K562 (cell line): ENCODE measurements at regions not wholly inside any gene's neighbourhood (a gene's known extent, or its start where the extent isn't known, plus 50 kb on each side); places are given as distances from the start of the nearest gene placed in this dataset.
A peak's percentile ranks its signal among the peaks of the same experiment; 100 is the strongest.

Experiments used
- ATAC-seq: fragments of 200-7000 bp; cut with Tn5 transposase; 3 replicates; pipeline ENCODE4 v1.9.1; 2020; ENCODE audit warnings: moderate library complexity
- BruUV-seq: library from RNA; stranded (reverse); fragments of 400-500 nt; replicated peaks from 2 replicates; lab custom pipeline; 2021; lab: Mats Ljungman, UMichigan
- CTCF ChIA-PET: fragments of 300-600 bp; formaldehyde crosslinking; extraction: SDS; loops from one replicate; lab custom pipeline; 2021; ENCODE audit warnings: low intra/inter-chr PET ratio; lab: Yijun Ruan, JAX
- POLR2A ChIA-PET: fragments of 300-600, 350-650 bp; sonication (Branson Sonifier 250); formaldehyde crosslinking; extraction: SDS; loops from one replicate; lab custom pipeline; 2021; ENCODE audit warnings: antibody characterized with exemption, inconsistent platforms; lab: Yijun Ruan, JAX
- DNase-seq, 4 experiments: peaks; one replicate each; pipeline versions ENCODE4 v3.0.0 to v3.0.0-alpha.2; 2011 to 2018; ENCODE audit warnings: low spot score in 3 of 4, mixed read lengths in 3 of 4; ENCODE audit errors: extremely low read depth in 1 of 4
- FAIRE-seq: peaks from 2 replicates; lab custom pipeline; 2011; peaks lifted over from hg19 to GRCh38; lab: Jason Lieb, UNC
- H2AFZ ChIP-seq: 2 replicates; pipeline ENCODE4 v1.6.0; 2011; ENCODE audit warnings: low read depth, low read length, control low read depth, inconsistent platforms
- H3K27ac ChIP-seq: fragments of 200-600 bp; 3 replicates; pipeline ENCODE4 v1.8.0; 2011; ENCODE audit warnings: low read depth, mild to moderate bottlenecking, control low read depth, inconsistent platforms, low read length, moderate library complexity, mixed read lengths; ENCODE audit errors: extremely low read depth
- H3K27me3 ChIP-seq, 2 experiments: fragments of 300-600 bp in 1 of 2; 2 replicates in 1 of 2; 3 replicates in 1 of 2; pipeline versions ENCODE4 v1.6.0 to v1.8.0; 2011; ENCODE audit warnings: inconsistent platforms in 2 of 2, low read length in 2 of 2, mild to moderate bottlenecking in 1 of 2, mixed read lengths in 1 of 2, moderate library complexity in 1 of 2; ENCODE audit not compliant: control insufficient read depth in 2 of 2, insufficient read depth in 2 of 2
- H3K36me3 ChIP-seq: fragments of 300-600 bp; 3 replicates; pipeline ENCODE4 v1.8.0; 2011; ENCODE audit warnings: mild to moderate bottlenecking, low read length, inconsistent platforms; ENCODE audit not compliant: control insufficient read depth, insufficient read depth
- H3K4me1 ChIP-seq, 2 experiments: fragments of 200-600 bp in 1 of 2; replicated peaks in 1 of 2; 2 replicates in 1 of 2; 3 replicates in 1 of 2; pipeline versions ENCODE4 v1.5.1 to v1.8.0; 2011; ENCODE audit warnings: inconsistent platforms in 2 of 2, low read length in 2 of 2, mild to moderate bottlenecking in 1 of 2, mixed read lengths in 1 of 2, moderate library complexity in 1 of 2; ENCODE audit not compliant: control insufficient read depth in 2 of 2, insufficient read depth in 2 of 2
- H3K4me2 ChIP-seq: 2 replicates; pipeline ENCODE4 v1.6.1; 2011; ENCODE audit warnings: low read length, control low read depth, inconsistent platforms, mixed read lengths; ENCODE audit not compliant: insufficient read depth
- H3K4me3 ChIP-seq: fragments of 200-600 bp; sonication (generic), shearing (Covaris generic); 2 replicates; pipeline ENCODE4 v1.5.1; 2016; ENCODE audit warnings: control low read depth, inconsistent platforms
- H3K79me2 ChIP-seq: fragments of 200-600 bp; 3 replicates; pipeline ENCODE4 v1.8.0; 2011; ENCODE audit warnings: low read length, inconsistent platforms; ENCODE audit not compliant: control insufficient read depth, insufficient read depth
- H3K9ac ChIP-seq, 2 experiments: 2 replicates each; pipeline versions ENCODE4 v1.6.0 to v1.6.1; 2011; ENCODE audit warnings: low read depth in 2 of 2, low read length in 2 of 2, control low read depth in 1 of 2, inconsistent platforms in 1 of 2, mild to moderate bottlenecking in 1 of 2, mixed read lengths in 1 of 2; ENCODE audit not compliant: insufficient read depth in 1 of 2
- H3K9me1 ChIP-seq: one replicate; pipeline ENCODE4 v1.6.0; 2011; ENCODE audit warnings: inconsistent platforms, mild to moderate bottlenecking, low read length, moderate library complexity; ENCODE audit not compliant: control insufficient read depth, insufficient read depth
- H3K9me3 ChIP-seq: replicated peaks from 2 replicates; pipeline ENCODE4 v1.5.1; 2011; ENCODE audit warnings: low read depth, low read length, inconsistent platforms; ENCODE audit not compliant: control insufficient read depth, insufficient read depth
- H4K20me1 ChIP-seq: replicated peaks from 2 replicates; pipeline ENCODE4 v1.6.1; 2011; ENCODE audit warnings: low read length, inconsistent platforms, mixed read lengths; ENCODE audit not compliant: control insufficient read depth, insufficient read depth
- CC2D1A ChIP-seq: fragments of 450-650 bp; IDR thresholded peaks from 2 replicates; pipeline ENCODE4 v1.6.1; 2017; ENCODE audit warnings: mild to moderate bottlenecking
- GABPA ChIP-seq: fragments of 200-800 bp; sonication (Bioruptor generic); conservative IDR thresholded peaks from 2 replicates; pipeline ENCODE4 v1.6.1; 2016; ENCODE audit warnings: low read depth, missing genetic modification characterization, missing compliant biosample characterization
- TFE3 ChIP-seq: fragments of 450-650 bp; formaldehyde crosslinking; IDR thresholded peaks from 2 replicates; pipeline ENCODE4 v1.4.0; 2020; ENCODE audit warnings: mild to moderate bottlenecking, mixed read lengths
- VEZF1 ChIP-seq: fragments of 200-800 bp; sonication (Bioruptor generic); IDR thresholded peaks from 2 replicates; pipeline ENCODE4 v1.6.1; 2017; ENCODE audit warnings: missing genetic modification characterization, missing compliant biosample characterization
- WGBS: fragments of 100-300 bp; shearing (Covaris generic); methylation state at CpG from one replicate; pipeline ENCODE4 v1.1.6; 2016; ENCODE audit warnings: low coverage, mixed read lengths; ENCODE audit not compliant: insufficient coverage; ENCODE audit errors: missing lambda C conversion rate; 5-methylcytosine and 5-hydroxymethylcytosine counted together
- in situ Hi-C: fragments of 300-500 bp; cut with MboI; formaldehyde crosslinking; loops from 4 replicates; pipeline ENCODE4 v1.15.0; 2018; ENCODE audit warnings: inconsistent platforms, mixed read lengths
- intact Hi-C: fragments of 100-400 bp; cut with micrococcal nuclease; formaldehyde crosslinking; loops from 2 replicates; pipeline ENCODE4 v1.14.2; 2022

DNA sequence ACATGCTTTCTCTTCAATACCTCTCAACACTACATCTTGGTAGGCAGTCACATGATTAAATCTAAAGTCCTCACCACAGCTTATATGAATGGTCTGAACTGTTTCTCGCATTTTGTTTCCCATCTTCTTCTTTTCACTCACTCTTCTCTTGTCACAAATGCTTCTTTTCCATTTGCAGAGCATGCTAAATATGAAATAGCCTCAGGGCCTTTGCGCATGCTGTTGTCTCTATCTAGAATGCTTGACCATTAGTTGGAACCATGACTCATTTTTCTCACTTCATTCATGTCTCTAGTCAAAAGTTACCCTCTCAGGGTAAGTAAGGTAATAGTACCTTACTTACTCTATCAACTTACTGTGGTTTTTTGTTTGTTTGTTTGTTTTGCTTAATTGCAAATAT, 239.7 kb downstream of the PTPRC start:
- peak; percentile 57 for TF ChIP-seq TFE3 (CRISPR knock-in tag)
- no peak for TF ChIP-seq GABPA
- Histone ChIP-seq H3K27ac (no peak overlapping the region), H3K4me1 (no peaks in the 10 kb centered on the region), H3K27me3 (no peaks in the 10 kb centered on the region), H3K4me3 (no peak overlapping the region), H3K36me3 (no peaks in the 10 kb centered on the region), H4K20me1 (no peaks in the 10 kb centered on the region), H3K79me2 (no peaks in the 10 kb centered on the region), H3K4me2 (no peak overlapping the region), H3K9ac (no peak overlapping the region), H3K9me1 (no peaks in the 10 kb centered on the region), H2AFZ (no peak overlapping the region), H3K9me3 (no peaks in the 10 kb centered on the region; the same call in 1 of the 2 replicates)
- WGBS: 7% methylated on average over 2 of the region's 2 CpGs
- intact Hi-C loops (no loop called here), in situ Hi-C loops (no loop called here)
- no peak for DNase-seq
- POLR2A ChIA-PET: no interaction called here
- no peak for FAIRE-seq
- ATAC-seq: no peak
- no TSS peak for BruUV-seq
- CTCF ChIA-PET: no interaction called here

GRCh38 chr1:198879711-198880306, 241.0 kb downstream of the PTPRC start:
- no peak for DNase-seq
- Histone ChIP-seq H3K9ac (no peak overlapping the region), H2AFZ (no peak overlapping the region), H3K9me1 (no peaks in the 10 kb centered on the region), H3K79me2 (no peaks in the 10 kb centered on the region), H3K4me3 (no peak overlapping the region), H3K36me3 (no peaks in the 10 kb centered on the region), H3K27me3 (no peaks in the 10 kb centered on the region), H3K9me3 (no peaks in the 10 kb centered on the region; the same call in 1 of the 2 replicates), H3K4me1 (no peaks in the 10 kb centered on the region), H3K4me2 (no peak overlapping the region), H4K20me1 (no peaks in the 10 kb centered on the region), H3K27ac (no peak overlapping the region)
- ChIA-PET POLR2A (no interaction called here), CTCF (no interaction called here)
- in situ Hi-C loops: no loop called here
- intact Hi-C loops: no loop called here
- BruUV-seq: no TSS peak
- WGBS: 3% methylated on average over 5 of the region's 5 CpGs
- ATAC-seq: no peak
- FAIRE-seq: no peak
- peak; percentile 42; the same call in 1 of the 2 replicates for TF ChIP-seq VEZF1
- no peak for TF ChIP-seq CC2D1A
